ENCODE measurements at regions not wholly inside any gene's neighbourhood (a gene's known extent, or its start where the extent isn't known, plus 50 kb on each side); places are given as distances from the start of the nearest gene placed in this dataset.

- H3K9me3 ChIP-seq (replicated peaks) = no peaks in the 10 kb centered on the region
- DNase-seq = no peak
- no peak overlapping the region for H3K4me3 ChIP-seq
- intact Hi-C loops (cut with micrococcal nuclease) = no loop called here
- no peaks in the 10 kb centered on the region for H3K36me3 ChIP-seq
- no peak overlapping the region for H3K27ac ChIP-seq (replicated peaks)
- no peaks in the 10 kb centered on the region for H3K4me1 ChIP-seq
- H3K27me3 ChIP-seq (ENCODE audit: low read depth) = no peaks in the 10 kb centered on the region
- no peak for TF ChIP-seq CTCF (IDR thresholded peaks at IDR 0.05; ENCODE audit: borderline replicate concordance)
These were observed 263.7 kb downstream of the BMP2 start for GRCh38 chr20:7031222-7031621.

GRCh38 chr20:7038029-7038428, 270.5 kb downstream of the BMP2 start:
- H3K9me3 ChIP-seq (replicated peaks) = no peaks in the 10 kb centered on the region
- no peaks in the 10 kb centered on the region for H3K27me3 ChIP-seq (ENCODE audit: low read depth)
- no peaks in the 10 kb centered on the region for H3K4me1 ChIP-seq
- no peak for DNase-seq
- intact Hi-C loops (cut with micrococcal nuclease) = no loop called here
- no peaks in the 10 kb centered on the region for H3K36me3 ChIP-seq
- no peak overlapping the region for H3K27ac ChIP-seq (replicated peaks)
- no peak for TF ChIP-seq CTCF (IDR thresholded peaks at IDR 0.05; ENCODE audit: borderline replicate concordance)
- no peak overlapping the region for H3K4me3 ChIP-seq

GRCh38 chr20:7057611-7058010, 290.1 kb downstream of the BMP2 start:
- intact Hi-C loops (cut with micrococcal nuclease) = no loop called here
- Histone ChIP-seq H3K27me3 (ENCODE audit: low read depth) (peaks cover 3% of the 10 kb centered on the region), H3K9me3 (replicated peaks) (no peaks in the 10 kb centered on the region), H3K4me3 (no peak overlapping the region), H3K36me3 (no peaks in the 10 kb centered on the region), H3K4me1 (no peaks in the 10 kb centered on the region), H3K27ac (replicated peaks) (no peak overlapping the region)
- TF ChIP-seq CTCF (IDR thresholded peaks at IDR 0.05; ENCODE audit: borderline replicate concordance) = no peak
- no peak for DNase-seq

GRCh38 chr20:7078804-7079203, 311.3 kb downstream of the BMP2 start:
- TF ChIP-seq CTCF (IDR thresholded peaks at IDR 0.05; ENCODE audit: borderline replicate concordance) = no peak
- Histone ChIP-seq H3K27me3 (ENCODE audit: low read depth) (no peaks in the 10 kb centered on the region), H3K4me1 (no peaks in the 10 kb centered on the region), H3K36me3 (no peaks in the 10 kb centered on the region), H3K9me3 (replicated peaks) (peaks cover 11% of the 10 kb centered on the region), H3K4me3 (no peak overlapping the region), H3K27ac (replicated peaks) (no peak overlapping the region)
- no peak for DNase-seq
- intact Hi-C loops (cut with micrococcal nuclease) = no loop called here

- no peak for TF ChIP-seq CTCF (IDR thresholded peaks at IDR 0.05; ENCODE audit: borderline replicate concordance)
- H3K4me1 ChIP-seq = no peaks in the 10 kb centered on the region
These were observed 313.0 kb downstream of the BMP2 start for GRCh38 chr20:7080472-7080871.

GRCh38 chr20:7085467-7085866, 318.0 kb downstream of the BMP2 start:
- no peaks in the 10 kb centered on the region for H3K9me3 ChIP-seq (replicated peaks)
- intact Hi-C loops (cut with micrococcal nuclease) = no loop called here
- no peaks in the 10 kb centered on the region for H3K36me3 ChIP-seq
- no peak overlapping the region for H3K4me3 ChIP-seq
- no peak for TF ChIP-seq CTCF (IDR thresholded peaks at IDR 0.05; ENCODE audit: borderline replicate concordance)
- H3K27ac ChIP-seq (replicated peaks) = no peak overlapping the region
- no peaks in the 10 kb centered on the region for H3K27me3 ChIP-seq (ENCODE audit: low read depth)
- no peak for DNase-seq
- no peaks in the 10 kb centered on the region for H3K4me1 ChIP-seq

More at GRCh38 chr20:7080472-7080871, 313.0 kb downstream of the BMP2 start:
- intact Hi-C loops (cut with micrococcal nuclease) = no loop called here
- Histone ChIP-seq H3K4me3 (no peak overlapping the region), H3K36me3 (no peaks in the 10 kb centered on the region), H3K9me3 (replicated peaks) (peaks cover 11% of the 10 kb centered on the region), H3K27me3 (ENCODE audit: low read depth) (no peaks in the 10 kb centered on the region), H3K27ac (replicated peaks) (no peak overlapping the region)
- no peak for DNase-seq
